GM23338 (cell line): ENCODE measurements at regions not wholly inside any gene's neighbourhood (a gene's known extent, or its start where the extent isn't known, plus 50 kb on each side); places are given as distances from the start of the nearest gene placed in this dataset.

Experiments
- ATAC-seq: fragments of 200-7000 bp; cut with Tn5 transposase; 3 replicates; pipeline ENCODE4 v1.9.1; 2020
- DNase-seq: peaks from one replicate; pipeline ENCODE4 v3.0.0-alpha.2; 2015; ENCODE audit warnings: low spot score
- H2AFZ ChIP-seq: fragments of 200-600 bp; sonication (generic); 2 replicates; pipeline ENCODE4 v1.8.0; 2016; ENCODE audit warnings: antibody characterized with exemption, mild to moderate bottlenecking, moderate library complexity
- H3F3A ChIP-seq: fragments of 200-600 bp; sonication (generic); replicated peaks from 2 replicates; pipeline ENCODE4 v1.8.0; 2017; ENCODE audit warnings: antibody characterized with exemption, mixed run types, low read depth
- H3K27ac ChIP-seq: fragments of 200-600 bp; sonication (generic); 2 replicates; pipeline ENCODE4 v1.6.1; 2016; ENCODE audit warnings: low read depth
- H3K27me3 ChIP-seq: fragments of 200-600 bp; sonication (generic); 2 replicates; pipeline ENCODE4 v1.8.0; 2016; ENCODE audit warnings: mild to moderate bottlenecking, mixed run types, moderate library complexity; ENCODE audit not compliant: insufficient read depth
- H3K36me3 ChIP-seq: fragments of 200-600 bp; sonication (generic); 2 replicates; pipeline ENCODE4 v1.8.0; 2016; ENCODE audit warnings: mild to moderate bottlenecking; ENCODE audit not compliant: insufficient read depth
- H3K4me1 ChIP-seq: fragments of 200-600 bp; sonication (generic); 2 replicates; pipeline ENCODE4 v1.8.0; 2016; ENCODE audit warnings: mild to moderate bottlenecking, moderate library complexity; ENCODE audit not compliant: insufficient read depth
- H3K4me2 ChIP-seq: fragments of 200-600 bp; sonication (generic); 2 replicates; pipeline ENCODE4 v1.7.1; 2017; ENCODE audit warnings: mixed run types
- H3K4me3 ChIP-seq: fragments of 200-600 bp; sonication (generic); 2 replicates; pipeline ENCODE4 v1.6.1; 2016; ENCODE audit warnings: mixed run types
- H3K79me2 ChIP-seq: fragments of 200-600 bp; sonication (generic); replicated peaks from 2 replicates; pipeline ENCODE4 v1.8.0; 2017; ENCODE audit warnings: mild to moderate bottlenecking; ENCODE audit not compliant: insufficient read depth
- H3K9me2 ChIP-seq: fragments of 200-600 bp; sonication (generic); 2 replicates; pipeline ENCODE4 v1.8.0; 2017; ENCODE audit not compliant: insufficient read depth
- H4K20me1 ChIP-seq: fragments of 200-600 bp; sonication (generic); replicated peaks from 2 replicates; pipeline ENCODE4 v1.8.0; 2017; ENCODE audit warnings: mild to moderate bottlenecking; ENCODE audit not compliant: insufficient read depth
- H3K27ac Mint-ChIP-seq: 2 replicates; pipeline ENCODE4 v1.8.0; 2020; ENCODE audit warnings: inconsistent platforms, mild to moderate bottlenecking, moderate library complexity, mixed read lengths
- H3K27me3 Mint-ChIP-seq: 3 replicates; pipeline ENCODE4 v1.8.0; 2022; ENCODE audit warnings: low read depth, mild to moderate bottlenecking, moderate library complexity, mixed read lengths, inconsistent platforms; ENCODE audit not compliant: insufficient read depth, poor library complexity
- H3K36me3 Mint-ChIP-seq: 3 replicates; pipeline ENCODE4 v1.8.0; 2021; ENCODE audit warnings: low read depth, mild to moderate bottlenecking, inconsistent platforms, moderate library complexity, mixed read lengths
- H3K4me1 Mint-ChIP-seq: 3 replicates; pipeline ENCODE4 v1.8.0; 2020; ENCODE audit warnings: mild to moderate bottlenecking, inconsistent platforms, mixed read lengths
- H3K4me3 Mint-ChIP-seq: 3 replicates; pipeline ENCODE4 v1.8.0; 2021; ENCODE audit warnings: moderate library complexity, mild to moderate bottlenecking, inconsistent platforms, mixed read lengths
- H3K9me3 Mint-ChIP-seq: 3 replicates; pipeline ENCODE4 v1.8.0; 2020; ENCODE audit warnings: moderate library complexity, mild to moderate bottlenecking, inconsistent platforms, mixed read lengths
- CREB1 ChIP-seq: fragments of 250-450 bp; sonication (Bioruptor Pico); IDR thresholded peaks from 2 replicates; pipeline ENCODE4 v1.5.0; 2020; ENCODE audit warnings: low read depth, mild to moderate bottlenecking, moderate library complexity
- CTCF ChIP-seq, 2 experiments: fragments of 200-600 bp in 1 of 2; sonication (generic) in 1 of 2; conservative IDR thresholded peaks; 2 replicates each; pipeline versions ENCODE4 v1.5.1 to v1.6.1; 2016 to 2017; ENCODE audit warnings: antibody characterized with exemption in 2 of 2, low read depth in 2 of 2, mild to moderate bottlenecking in 2 of 2, moderate library complexity in 1 of 2
- ETS1 ChIP-seq: IDR thresholded peaks from 2 replicates; pipeline ENCODE4 v1.6.1; 2016; ENCODE audit warnings: antibody characterized with exemption
- EZH2 ChIP-seq: fragments of 200-600 bp; sonication (generic); IDR thresholded peaks from one replicate; pipeline ENCODE4 v1.8.0; 2017; ENCODE audit warnings: antibody characterized with exemption, mild to moderate bottlenecking, low read depth; ENCODE audit not compliant: unreplicated experiment
- EZH2phosphoT487 ChIP-seq: fragments of 200-600 bp; sonication (generic); IDR thresholded peaks from one replicate; pipeline ENCODE4 v1.8.1; 2018; ENCODE audit warnings: antibody characterized with exemption; ENCODE audit not compliant: unreplicated experiment
- JUNB ChIP-seq: IDR thresholded peaks from one replicate; pipeline ENCODE4 v1.6.1; 2016; ENCODE audit warnings: antibody characterized with exemption; ENCODE audit not compliant: unreplicated experiment
- NANOG ChIP-seq: IDR thresholded peaks from 2 replicates; pipeline ENCODE4 v1.6.1; 2016; ENCODE audit warnings: antibody characterized with exemption, borderline replicate concordance
- POLR2AphosphoS5 ChIP-seq: IDR thresholded peaks from 2 replicates; pipeline ENCODE4 v1.6.1; 2016; ENCODE audit warnings: antibody characterized with exemption, low read depth
- REST ChIP-seq: IDR thresholded peaks from one replicate; pipeline ENCODE4 v1.6.1; 2018; ENCODE audit warnings: antibody characterized with exemption; ENCODE audit not compliant: unreplicated experiment
- STAT1 ChIP-seq: IDR thresholded peaks from one replicate; pipeline ENCODE4 v1.6.1; 2016; ENCODE audit warnings: antibody characterized with exemption; ENCODE audit not compliant: unreplicated experiment
- ZNF114 ChIP-seq: fragments of 250-450 bp; sonication (Bioruptor Pico); IDR thresholded peaks from 2 replicates; pipeline ENCODE4 v1.5.0; 2020; ENCODE audit warnings: mild to moderate bottlenecking, moderate library complexity
- ZNF331 ChIP-seq: fragments of 250-450 bp; sonication (Bioruptor Pico); IDR thresholded peaks from 2 replicates; pipeline ENCODE4 v1.5.0; 2020; ENCODE audit warnings: low read depth, mild to moderate bottlenecking, moderate library complexity
- ZNF462 ChIP-seq: fragments of 250-450 bp; sonication (Bioruptor Pico); IDR thresholded peaks from 2 replicates; pipeline ENCODE4 v1.5.0; 2020; ENCODE audit warnings: mild to moderate bottlenecking, moderate library complexity

GRCh38 chr4:18961266-18961665, 939.7 kb upstream of the LCORL start:
- peaks cover 10% of the 10 kb centered on the region for H3K4me1 Mint-ChIP-seq
- H3K9me3 Mint-ChIP-seq = peaks cover 28% of the 10 kb centered on the region; the same call in 2 of the 3 replicates
- H3K36me3 Mint-ChIP-seq = peaks cover 40% of the 10 kb centered on the region

More at GRCh38 chr4:18961266-18961665, 939.7 kb upstream of the LCORL start:
- Histone ChIP-seq H3K4me3 (no peak overlapping the region), H3K27ac (no peak overlapping the region), H3K27me3 (no peaks in the 10 kb centered on the region), H3K4me1 (peaks cover 12% of the 10 kb centered on the region), H4K20me1 (no peaks in the 10 kb centered on the region), H3K4me2 (peak overlapping the region; percentile 30), H3K36me3 (no peaks in the 10 kb centered on the region; the same call in 1 of the 2 replicates), H3K9me2 (no peaks in the 10 kb centered on the region), H3K79me2 (no peaks in the 10 kb centered on the region), H2AFZ (no peak overlapping the region), H3F3A (no peaks in the 10 kb centered on the region)
- Mint-ChIP-seq H3K27ac (no peak overlapping the region; the same call in 1 of the 2 replicates), H3K27me3 (no peaks in the 10 kb centered on the region), H3K4me3 (no peak overlapping the region)
- ATAC-seq (no peak), DNase-seq (peak; percentile 1)
- TF ChIP-seq CREB1 (no peak), ZNF462 (CRISPR knock-in tag) (no peak), ZNF114 (CRISPR knock-in tag) (no peak), POLR2AphosphoS5 (no peak), EZH2 (no peak), ETS1 (no peak), CTCF (conservative IDR thresholded peaks at IDR 0.05; ENCODE audit: low read depth in 2 of 2) (no peak), EZH2phosphoT487 (no peak), STAT1 (no peak), ZNF331 (CRISPR knock-in tag) (no peak), REST (no peak), NANOG (no peak), JUNB (no peak)
